ENCODE measurements at regions not wholly inside any gene's neighbourhood (a gene's known extent, or its start where the extent isn't known, plus 50 kb on each side); places are given as distances from the start of the nearest gene placed in this dataset.

DNA sequence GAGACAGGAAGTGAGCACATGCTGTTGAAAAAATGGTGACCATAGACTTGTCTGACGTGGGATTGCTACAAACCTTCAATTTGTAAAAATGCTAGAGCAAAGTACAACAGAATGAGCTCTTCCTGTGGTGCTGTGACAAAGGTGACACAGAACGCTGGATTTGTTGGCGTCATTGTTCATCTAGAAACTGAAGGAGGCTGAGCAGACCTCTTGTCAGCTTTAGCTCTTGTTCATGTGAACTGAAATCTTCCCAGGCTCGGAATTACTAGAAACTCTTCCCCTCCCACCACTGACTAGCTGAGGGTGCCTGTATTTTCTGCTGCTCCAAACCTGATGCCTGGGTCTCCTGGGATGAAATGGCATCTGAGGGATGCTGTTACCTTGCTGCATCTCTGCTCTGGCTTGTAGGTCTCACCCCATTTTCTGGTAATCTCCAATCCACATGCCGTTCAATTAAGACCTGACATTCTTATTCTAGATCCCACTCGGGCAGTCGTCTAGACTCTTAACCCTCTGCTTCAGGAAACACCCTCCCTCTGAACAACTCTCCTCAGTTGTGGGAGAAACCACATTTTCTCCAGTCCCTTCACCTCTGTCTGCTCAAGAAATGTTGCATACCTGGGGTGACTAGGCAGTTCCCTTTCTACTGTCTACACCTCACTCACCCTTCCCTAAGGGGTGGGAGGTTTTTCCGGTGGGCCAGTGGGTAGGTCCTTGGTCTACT, 349.3 kb downstream of the CXCL12 start:
- H3K27ac Mint-ChIP-seq (ENCODE audit: low read depth): no peak overlapping the region
- no peak overlapping the region for H3K4me3 Mint-ChIP-seq

GRCh38 chr10:44034946-44035345, 350.0 kb downstream of the CXCL12 start:
- H3K27ac Mint-ChIP-seq (ENCODE audit: low read depth): no peak overlapping the region
- peaks cover 25% of the 10 kb centered on the region for H3K27me3 Mint-ChIP-seq

More for the DNA sequence above, 349.3 kb downstream of the CXCL12 start:
- no peak for DNase-seq (ENCODE audit: low spot score in 2 of 2)
- no peaks in the 10 kb centered on the region for H3K9me3 Mint-ChIP-seq
- peaks cover 25% of the 10 kb centered on the region for H3K27me3 Mint-ChIP-seq
- no peak for ATAC-seq (replicated peaks; ENCODE audit: extremely low read depth, poor library complexity, severe bottlenecking)
- H3K36me3 Mint-ChIP-seq (ENCODE audit: insufficient read depth): no peaks in the 10 kb centered on the region
- no peaks in the 10 kb centered on the region for H3K4me1 Mint-ChIP-seq

DNA sequence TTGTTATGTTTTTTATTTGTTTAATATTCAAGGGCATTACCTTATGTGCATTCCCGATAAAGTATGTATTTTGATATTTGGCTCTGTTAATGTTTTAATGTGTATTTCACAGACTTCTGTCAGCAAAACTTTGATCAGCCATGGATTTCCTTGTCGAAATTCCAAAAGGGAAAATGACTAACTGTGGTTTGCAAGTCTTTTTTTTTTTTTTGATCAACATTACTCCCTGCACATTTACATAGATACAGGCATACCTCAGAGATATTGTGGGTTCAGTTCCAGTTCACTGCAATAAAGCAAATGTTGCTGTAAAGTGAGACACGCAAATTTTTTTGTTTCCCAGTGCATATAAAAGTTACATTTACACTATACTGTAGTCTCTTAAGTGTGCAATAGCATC, 351.9 kb downstream of the CXCL12 start:
- Mint-ChIP-seq H3K27me3 (peaks cover 25% of the 10 kb centered on the region), H3K4me3 (no peak overlapping the region), H3K27ac (ENCODE audit: low read depth) (no peak overlapping the region), H3K4me1 (no peaks in the 10 kb centered on the region), H3K9me3 (no peaks in the 10 kb centered on the region), H3K36me3 (ENCODE audit: insufficient read depth) (no peaks in the 10 kb centered on the region)
- DNase-seq (ENCODE audit: low spot score in 2 of 2) (no peak), ATAC-seq (replicated peaks; ENCODE audit: extremely low read depth, poor library complexity, severe bottlenecking) (no peak)

More at GRCh38 chr10:44034946-44035345, 350.0 kb downstream of the CXCL12 start:
- DNase-seq (ENCODE audit: low spot score in 2 of 2): no peak
- no peak for ATAC-seq (replicated peaks; ENCODE audit: extremely low read depth, poor library complexity, severe bottlenecking)
- Mint-ChIP-seq H3K36me3 (ENCODE audit: insufficient read depth) (no peaks in the 10 kb centered on the region), H3K9me3 (no peaks in the 10 kb centered on the region), H3K4me3 (no peak overlapping the region), H3K4me1 (no peaks in the 10 kb centered on the region)

DNA sequence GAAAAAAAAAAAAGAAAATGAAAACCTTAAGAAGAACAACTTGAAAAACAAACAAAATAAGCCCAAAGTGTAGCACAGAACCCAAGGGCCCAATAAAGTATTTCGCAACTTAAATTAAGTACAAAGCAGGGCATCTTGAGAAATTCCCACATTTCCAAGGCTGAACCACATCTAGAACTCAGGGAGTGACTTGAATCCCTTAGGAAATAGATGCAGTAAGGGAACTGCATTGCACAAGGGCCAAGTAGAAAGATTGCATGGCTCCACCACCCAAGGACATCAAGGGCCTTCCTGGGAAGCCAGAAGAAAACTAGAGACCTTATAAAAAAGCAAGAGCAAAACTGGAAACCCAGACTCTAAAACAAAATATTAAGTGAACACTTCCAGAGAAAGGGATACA, 352.7 kb downstream of the CXCL12 start:
- H3K27me3 Mint-ChIP-seq: peaks cover 25% of the 10 kb centered on the region
- no peak overlapping the region for H3K4me3 Mint-ChIP-seq
- H3K36me3 Mint-ChIP-seq (ENCODE audit: insufficient read depth): no peaks in the 10 kb centered on the region
- DNase-seq (ENCODE audit: low spot score in 2 of 2): no peak
- no peak overlapping the region for H3K27ac Mint-ChIP-seq (ENCODE audit: low read depth)
- no peaks in the 10 kb centered on the region for H3K9me3 Mint-ChIP-seq
- no peak for ATAC-seq (replicated peaks; ENCODE audit: extremely low read depth, poor library complexity, severe bottlenecking)
- H3K4me1 Mint-ChIP-seq: no peaks in the 10 kb centered on the region

- H3K4me3 Mint-ChIP-seq: no peak overlapping the region
- no peak for DNase-seq (ENCODE audit: low spot score in 2 of 2)
- H3K4me1 Mint-ChIP-seq: no peaks in the 10 kb centered on the region
- no peaks in the 10 kb centered on the region for H3K36me3 Mint-ChIP-seq (ENCODE audit: insufficient read depth)
- ATAC-seq (replicated peaks; ENCODE audit: extremely low read depth, poor library complexity, severe bottlenecking): no peak
- H3K27ac Mint-ChIP-seq (ENCODE audit: low read depth): no peak overlapping the region
- no peaks in the 10 kb centered on the region for H3K9me3 Mint-ChIP-seq
- H3K27me3 Mint-ChIP-seq: peaks cover 27% of the 10 kb centered on the region
These were observed 354.2 kb downstream of the CXCL12 start for GRCh38 chr10:44030738-44031137.

DNA sequence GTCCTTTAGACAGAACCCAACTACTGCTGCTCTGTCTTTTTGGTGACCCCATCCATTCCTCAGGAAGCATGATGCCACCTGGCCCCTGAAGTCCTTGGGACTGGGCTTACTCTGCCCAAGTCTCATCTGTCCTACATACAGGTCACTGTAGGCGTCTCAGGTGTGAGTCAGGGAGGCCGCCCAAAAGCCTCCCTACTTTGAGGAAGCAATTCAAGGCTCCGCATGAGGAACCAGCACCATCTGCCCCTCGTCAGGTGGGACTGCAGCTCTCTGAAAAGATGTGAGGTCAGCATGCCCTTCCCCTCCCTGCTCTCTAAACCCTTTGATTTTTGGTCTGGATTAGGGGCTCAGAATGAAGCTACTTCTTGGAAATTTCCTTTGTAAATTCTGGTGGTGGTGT, 354.8 kb downstream of the CXCL12 start:
- Mint-ChIP-seq H3K4me1 (no peaks in the 10 kb centered on the region), H3K27me3 (peaks cover 29% of the 10 kb centered on the region), H3K9me3 (no peaks in the 10 kb centered on the region), H3K36me3 (ENCODE audit: insufficient read depth) (no peaks in the 10 kb centered on the region), H3K4me3 (no peak overlapping the region), H3K27ac (ENCODE audit: low read depth) (no peak overlapping the region)
- DNase-seq (ENCODE audit: low spot score in 2 of 2) (no peak), ATAC-seq (replicated peaks; ENCODE audit: extremely low read depth, poor library complexity, severe bottlenecking) (peak; percentile 24)

- no peaks in the 10 kb centered on the region for H3K36me3 Mint-ChIP-seq (ENCODE audit: insufficient read depth)
- no peak overlapping the region for H3K27ac Mint-ChIP-seq (ENCODE audit: low read depth)
- ATAC-seq (replicated peaks; ENCODE audit: extremely low read depth, poor library complexity, severe bottlenecking): no peak
- no peaks in the 10 kb centered on the region for H3K9me3 Mint-ChIP-seq
- no peak for DNase-seq (ENCODE audit: low spot score in 2 of 2)
- H3K27me3 Mint-ChIP-seq: peaks cover 32% of the 10 kb centered on the region
- no peaks in the 10 kb centered on the region for H3K4me1 Mint-ChIP-seq
- no peak overlapping the region for H3K4me3 Mint-ChIP-seq
These were observed 356.3 kb downstream of the CXCL12 start for GRCh38 chr10:44028384-44029137.

GRCh38 chr10:44024356-44025116, 360.4 kb downstream of the CXCL12 start:
- H3K36me3 Mint-ChIP-seq (ENCODE audit: insufficient read depth): no peaks in the 10 kb centered on the region

GRCh38 chr10:44023517-44023916, 361.4 kb downstream of the CXCL12 start:
- no peaks in the 10 kb centered on the region for H3K4me1 Mint-ChIP-seq
- no peaks in the 10 kb centered on the region for H3K9me3 Mint-ChIP-seq
- H3K27ac Mint-ChIP-seq (ENCODE audit: low read depth): no peak overlapping the region
- ATAC-seq (replicated peaks; ENCODE audit: extremely low read depth, poor library complexity, severe bottlenecking): no peak
- DNase-seq (ENCODE audit: low spot score in 2 of 2): no peak
- peaks cover 61% of the 10 kb centered on the region for H3K27me3 Mint-ChIP-seq
- H3K36me3 Mint-ChIP-seq (ENCODE audit: insufficient read depth): no peaks in the 10 kb centered on the region
- H3K4me3 Mint-ChIP-seq: no peak overlapping the region

More at GRCh38 chr10:44024356-44025116, 360.4 kb downstream of the CXCL12 start:
- no peak for ATAC-seq (replicated peaks; ENCODE audit: extremely low read depth, poor library complexity, severe bottlenecking)
- H3K27ac Mint-ChIP-seq (ENCODE audit: low read depth): no peak overlapping the region
- H3K4me1 Mint-ChIP-seq: no peaks in the 10 kb centered on the region
- H3K4me3 Mint-ChIP-seq: no peak overlapping the region
- no peaks in the 10 kb centered on the region for H3K9me3 Mint-ChIP-seq
- peaks cover 61% of the 10 kb centered on the region for H3K27me3 Mint-ChIP-seq
- no peak for DNase-seq (ENCODE audit: low spot score in 2 of 2)

- H3K9me3 Mint-ChIP-seq: no peaks in the 10 kb centered on the region
These were observed 362.7 kb downstream of the CXCL12 start for GRCh38 chr10:44022203-44022602.

GRCh38 chr10:44020322-44021111, 364.4 kb downstream of the CXCL12 start:
- no peak for ATAC-seq (replicated peaks; ENCODE audit: extremely low read depth, poor library complexity, severe bottlenecking)
- H3K27ac Mint-ChIP-seq (ENCODE audit: low read depth): no peak overlapping the region
- DNase-seq (ENCODE audit: low spot score in 2 of 2): no peak
- H3K4me3 Mint-ChIP-seq: no peak overlapping the region
- H3K36me3 Mint-ChIP-seq (ENCODE audit: insufficient read depth): no peaks in the 10 kb centered on the region
- H3K4me1 Mint-ChIP-seq: no peaks in the 10 kb centered on the region
- H3K9me3 Mint-ChIP-seq: no peaks in the 10 kb centered on the region
- H3K27me3 Mint-ChIP-seq: peaks cover 75% of the 10 kb centered on the region

More at GRCh38 chr10:44022203-44022602, 362.7 kb downstream of the CXCL12 start:
- H3K27ac Mint-ChIP-seq (ENCODE audit: low read depth): no peak overlapping the region
- no peaks in the 10 kb centered on the region for H3K36me3 Mint-ChIP-seq (ENCODE audit: insufficient read depth)
- peaks cover 71% of the 10 kb centered on the region for H3K27me3 Mint-ChIP-seq
- DNase-seq (ENCODE audit: low spot score in 2 of 2): no peak
- no peak for ATAC-seq (replicated peaks; ENCODE audit: extremely low read depth, poor library complexity, severe bottlenecking)
- no peaks in the 10 kb centered on the region for H3K4me1 Mint-ChIP-seq
- no peak overlapping the region for H3K4me3 Mint-ChIP-seq
